HEK293T (cell line): ENCODE measurements at regions not wholly inside any gene's neighbourhood (a gene's known extent, or its start where the extent isn't known, plus 50 kb on each side); places are given as distances from the start of the nearest gene placed in this dataset.

Experiments used
- ARNT ChIP-seq: fragments of 450-650 bp; IDR thresholded peaks from 2 replicates; pipeline ENCODE4 v1.6.1; 2017; ENCODE audit warnings: mild to moderate bottlenecking
- BHLHE40 ChIP-seq: fragments of 450-650 bp; IDR thresholded peaks from 2 replicates; pipeline ENCODE4 v1.6.1; 2016; ENCODE audit warnings: mild to moderate bottlenecking, moderate library complexity, borderline replicate concordance
- CTBP1 ChIP-seq: fragments of 450-650 bp; IDR thresholded peaks from 2 replicates; pipeline ENCODE4 v1.6.1; 2016; ENCODE audit warnings: borderline replicate concordance
- FOXA1 ChIP-seq: fragments of 450-650 bp; IDR thresholded peaks from 2 replicates; pipeline ENCODE4 v1.6.1; 2016; ENCODE audit warnings: mild to moderate bottlenecking
- FOXK2 ChIP-seq: fragments of 450-650 bp; IDR thresholded peaks from 2 replicates; pipeline ENCODE4 v1.6.1; 2016; ENCODE audit warnings: mild to moderate bottlenecking
- FOXM1 ChIP-seq: fragments of 450-650 bp; IDR thresholded peaks from 2 replicates; pipeline ENCODE4 v1.6.1; 2017; ENCODE audit warnings: mild to moderate bottlenecking, borderline replicate concordance
- HDGF ChIP-seq: fragments of 450-650 bp; IDR thresholded peaks from 2 replicates; pipeline ENCODE4 v1.6.1; 2017; ENCODE audit warnings: antibody characterized with exemption, borderline replicate concordance
- LEF1 ChIP-seq: fragments of 450-650 bp; IDR thresholded peaks from 2 replicates; pipeline ENCODE4 v1.6.1; 2017; ENCODE audit warnings: mild to moderate bottlenecking, borderline replicate concordance
- SP1 ChIP-seq: fragments of 450-650 bp; IDR thresholded peaks from 2 replicates; pipeline ENCODE4 v1.6.1; 2017
- SUZ12 ChIP-seq: fragments of 450-650 bp; IDR thresholded peaks from 2 replicates; pipeline ENCODE4 v1.6.1; 2016; ENCODE audit warnings: mild to moderate bottlenecking
- ZNF384 ChIP-seq: fragments of 450-650 bp; IDR thresholded peaks from 2 replicates; pipeline ENCODE4 v1.6.1; 2016
- TF ChIP-seq, protein P1 (sequence below): fragments of 450-650 bp; IDR thresholded peaks from 2 replicates; pipeline ENCODE4 v1.6.1; 2016

DNA sequence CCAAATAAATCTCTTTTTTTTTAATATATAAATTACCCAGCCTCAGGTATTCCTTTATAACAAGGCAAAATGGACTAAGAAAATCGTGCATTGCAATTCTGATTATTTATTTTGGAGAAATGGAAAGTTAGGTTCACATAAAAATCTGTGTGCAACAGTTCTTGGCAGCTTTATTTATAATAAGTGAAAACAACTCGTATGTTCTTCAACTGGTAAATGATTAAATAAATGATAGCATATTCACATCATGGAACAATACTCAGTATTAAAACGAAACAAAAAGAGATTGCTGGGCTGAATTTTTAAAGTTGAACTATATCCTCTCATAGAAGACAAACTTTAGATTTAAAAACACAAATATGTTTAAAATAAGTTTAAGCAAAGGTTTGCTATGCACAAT, 176.3 kb upstream of the ZNF385D start:
- TF ChIP-seq CTBP1 (no peak), SP1 (no peak), FOXK2 (no peak), HDGF (no peak), LEF1 (no peak), FOXM1 (no peak), SUZ12 (no peak), FOXA1 (no peak), BHLHE40 (no peak), ARNT (no peak), ZNF384 (no peak)
- TF ChIP-seq, protein P1, sequence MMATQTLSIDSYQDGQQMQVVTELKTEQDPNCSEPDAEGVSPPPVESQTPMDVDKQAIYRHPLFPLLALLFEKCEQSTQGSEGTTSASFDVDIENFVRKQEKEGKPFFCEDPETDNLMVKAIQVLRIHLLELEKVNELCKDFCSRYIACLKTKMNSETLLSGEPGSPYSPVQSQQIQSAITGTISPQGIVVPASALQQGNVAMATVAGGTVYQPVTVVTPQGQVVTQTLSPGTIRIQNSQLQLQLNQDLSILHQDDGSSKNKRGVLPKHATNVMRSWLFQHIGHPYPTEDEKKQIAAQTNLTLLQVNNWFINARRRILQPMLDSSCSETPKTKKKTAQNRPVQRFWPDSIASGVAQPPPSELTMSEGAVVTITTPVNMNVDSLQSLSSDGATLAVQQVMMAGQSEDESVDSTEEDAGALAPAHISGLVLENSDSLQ = no peak
